GM19324 (cell line): ENCODE measurements at regions not wholly inside any gene's neighbourhood (a gene's known extent, or its start where the extent isn't known, plus 50 kb on each side); places are given as distances from the start of the nearest gene placed in this dataset.

Experiments
- ATAC-seq: cut with Tn5 transposase; IDR thresholded peaks from one replicate; pipeline ENCODE4 v1.9.1; 2021; ENCODE audit warnings: mild to moderate bottlenecking, moderate library complexity; ENCODE audit not compliant: unreplicated experiment, low FRiP score

- no peak for ATAC-seq
Measured at GRCh38 chr12:25816637-25817036, 141.8 kb upstream of the RASSF8 start.

GRCh38 chr12:25817166-25817565 lies 141.3 kb upstream of the RASSF8 start:
- no peak for ATAC-seq

GRCh38 chr12:25818596-25819390 lies 139.7 kb upstream of the RASSF8 start:
- ATAC-seq: no peak

GRCh38 chr12:25819691-25820090 lies 138.8 kb upstream of the RASSF8 start:
- ATAC-seq: no peak

GRCh38 chr12:25822281-25822680 lies 136.2 kb upstream of the RASSF8 start:
- no peak for ATAC-seq

- ATAC-seq: no peak
Measured at GRCh38 chr12:25824734-25825133, 133.7 kb upstream of the RASSF8 start.

- no peak for ATAC-seq
Measured at GRCh38 chr12:25825446-25825845, 133.0 kb upstream of the RASSF8 start.

GRCh38 chr12:25827141-25827540 lies 131.3 kb upstream of the RASSF8 start:
- no peak for ATAC-seq

GRCh38 chr12:25827747-25828146 lies 130.7 kb upstream of the RASSF8 start:
- ATAC-seq: no peak

- ATAC-seq: no peak
Measured at GRCh38 chr12:25828188-25828587, 130.3 kb upstream of the RASSF8 start.

- no peak for ATAC-seq
Measured at GRCh38 chr12:25829192-25829591, 129.3 kb upstream of the RASSF8 start.

- ATAC-seq: no peak
Measured at GRCh38 chr12:25830456-25830855, 128.0 kb upstream of the RASSF8 start.

GRCh38 chr12:25833657-25834056 lies 124.8 kb upstream of the RASSF8 start:
- ATAC-seq: no peak

- ATAC-seq: no peak
Measured at GRCh38 chr12:25835385-25835784, 123.1 kb upstream of the RASSF8 start.

GRCh38 chr12:25838007-25838406 lies 120.5 kb upstream of the RASSF8 start:
- no peak for ATAC-seq

GRCh38 chr12:25839470-25839869 lies 119.0 kb upstream of the RASSF8 start:
- no peak for ATAC-seq

- no peak for ATAC-seq
Measured at GRCh38 chr12:25840678-25841465, 117.6 kb upstream of the RASSF8 start.

- ATAC-seq: no peak
Measured at GRCh38 chr12:25842254-25842653, 116.2 kb upstream of the RASSF8 start.

GRCh38 chr12:25843976-25844375 lies 114.5 kb upstream of the RASSF8 start:
- ATAC-seq: no peak

GRCh38 chr12:25845415-25845814 lies 113.1 kb upstream of the RASSF8 start:
- no peak for ATAC-seq

- no peak for ATAC-seq
Measured at GRCh38 chr12:25852792-25853191, 105.7 kb upstream of the RASSF8 start.
